ENCODE measurements at regions not wholly inside any gene's neighbourhood (a gene's known extent, or its start where the extent isn't known, plus 50 kb on each side); places are given as distances from the start of the nearest gene placed in this dataset.

DNA sequence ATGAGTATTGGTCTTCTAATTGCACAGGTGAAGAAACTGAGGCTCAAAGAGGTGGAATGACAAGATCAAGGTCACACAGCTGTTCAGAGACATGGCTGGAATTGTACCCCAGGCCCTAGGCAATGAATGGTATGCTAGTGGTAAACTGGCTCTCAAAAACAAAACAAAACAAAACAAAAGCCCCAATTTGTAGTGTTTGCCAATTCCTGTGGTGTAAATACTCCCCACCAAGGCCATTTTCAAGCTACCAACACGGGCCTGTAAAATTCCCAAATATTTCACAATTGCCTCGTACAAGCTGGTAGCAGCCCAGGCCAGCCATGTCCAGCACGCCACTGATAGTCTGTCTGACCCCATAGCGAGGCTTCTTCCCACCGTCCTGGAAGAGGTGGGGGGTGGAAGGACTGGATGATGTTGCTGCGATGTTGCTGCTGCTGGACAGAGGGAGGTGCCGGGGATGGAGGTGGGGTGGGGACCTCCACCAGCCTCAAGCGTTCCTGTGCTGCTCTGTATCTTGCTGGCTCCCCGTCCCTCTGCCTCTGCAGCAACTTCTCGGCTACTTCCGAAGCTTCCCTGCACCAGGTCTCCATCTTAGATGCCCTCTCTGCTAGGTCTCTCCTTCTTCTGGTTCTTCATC is 62.2 kb upstream of the RUNX3 start:
- H3K27me3 ChIP-seq (ENCODE audit: control insufficient read depth in 5 of 5, insufficient read depth in 4 of 5, low read length in 5 of 5): peaks cover 2 to 22% (median 13%) of the 10 kb centered on the region in 5 donors
- H3K4me1 ChIP-seq (ENCODE audit: control insufficient read depth in 5 of 5, insufficient read depth in 5 of 5, low read length in 5 of 5): peaks cover 0 to 20% (median 2%) of the 10 kb centered on the region in 5 donors
- H3K4me3 ChIP-seq (ENCODE audit: low read depth in 1 of 5, low read length in 5 of 5): no peak overlapping the region
- H3K27ac ChIP-seq (ENCODE audit: low read depth, low read length): no peak overlapping the region
- no peaks in the 10 kb centered on the region for H3K36me3 ChIP-seq (ENCODE audit: control insufficient read depth in 5 of 5, insufficient read depth in 5 of 5, low read length in 5 of 5)
- H3K9ac ChIP-seq (ENCODE audit: low read length in 5 of 5): no peak overlapping the region
- peaks cover 0 to 5% (median 5%) of the 10 kb centered on the region in 5 donors for H3K9me3 ChIP-seq (ENCODE audit: control insufficient read depth in 5 of 5, low read length in 5 of 5)

DNA sequence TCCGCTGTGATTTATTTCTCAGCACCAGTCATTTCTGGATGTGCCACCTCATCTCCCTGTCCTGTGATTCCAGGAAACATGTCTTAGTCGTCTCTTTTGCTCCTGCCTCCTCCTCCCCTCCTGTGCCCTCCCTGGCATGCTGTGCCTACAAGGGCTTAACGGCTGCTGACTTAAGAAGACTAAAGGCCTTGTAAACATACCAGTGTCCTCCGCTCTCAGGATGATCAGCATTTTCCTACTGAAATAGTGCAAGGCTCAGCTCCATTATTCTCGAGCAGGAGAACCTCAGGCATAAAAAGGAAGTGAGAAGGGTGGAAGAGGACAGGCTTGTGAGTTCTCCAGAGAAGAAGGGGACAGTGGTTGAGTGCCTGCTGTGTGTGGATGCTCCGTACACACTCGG is 61.6 kb upstream of the RUNX3 start:
- peaks cover 2 to 22% (median 13%) of the 10 kb centered on the region in 5 donors for H3K27me3 ChIP-seq (ENCODE audit: control insufficient read depth in 5 of 5, insufficient read depth in 4 of 5, low read length in 5 of 5)
- H3K36me3 ChIP-seq (ENCODE audit: control insufficient read depth in 5 of 5, insufficient read depth in 5 of 5, low read length in 5 of 5): no peaks in the 10 kb centered on the region
- peaks cover 0 to 5% (median 5%) of the 10 kb centered on the region in 5 donors for H3K9me3 ChIP-seq (ENCODE audit: control insufficient read depth in 5 of 5, low read length in 5 of 5)
- H3K9ac ChIP-seq (ENCODE audit: low read length in 5 of 5): no peak overlapping the region
- no peak overlapping the region for H3K27ac ChIP-seq (ENCODE audit: low read depth, low read length)
- peaks cover 0 to 25% (median 4%) of the 10 kb centered on the region in 5 donors for H3K4me1 ChIP-seq (ENCODE audit: control insufficient read depth in 5 of 5, insufficient read depth in 5 of 5, low read length in 5 of 5)
- no peak overlapping the region for H3K4me3 ChIP-seq (ENCODE audit: low read depth in 1 of 5, low read length in 5 of 5)

DNA sequence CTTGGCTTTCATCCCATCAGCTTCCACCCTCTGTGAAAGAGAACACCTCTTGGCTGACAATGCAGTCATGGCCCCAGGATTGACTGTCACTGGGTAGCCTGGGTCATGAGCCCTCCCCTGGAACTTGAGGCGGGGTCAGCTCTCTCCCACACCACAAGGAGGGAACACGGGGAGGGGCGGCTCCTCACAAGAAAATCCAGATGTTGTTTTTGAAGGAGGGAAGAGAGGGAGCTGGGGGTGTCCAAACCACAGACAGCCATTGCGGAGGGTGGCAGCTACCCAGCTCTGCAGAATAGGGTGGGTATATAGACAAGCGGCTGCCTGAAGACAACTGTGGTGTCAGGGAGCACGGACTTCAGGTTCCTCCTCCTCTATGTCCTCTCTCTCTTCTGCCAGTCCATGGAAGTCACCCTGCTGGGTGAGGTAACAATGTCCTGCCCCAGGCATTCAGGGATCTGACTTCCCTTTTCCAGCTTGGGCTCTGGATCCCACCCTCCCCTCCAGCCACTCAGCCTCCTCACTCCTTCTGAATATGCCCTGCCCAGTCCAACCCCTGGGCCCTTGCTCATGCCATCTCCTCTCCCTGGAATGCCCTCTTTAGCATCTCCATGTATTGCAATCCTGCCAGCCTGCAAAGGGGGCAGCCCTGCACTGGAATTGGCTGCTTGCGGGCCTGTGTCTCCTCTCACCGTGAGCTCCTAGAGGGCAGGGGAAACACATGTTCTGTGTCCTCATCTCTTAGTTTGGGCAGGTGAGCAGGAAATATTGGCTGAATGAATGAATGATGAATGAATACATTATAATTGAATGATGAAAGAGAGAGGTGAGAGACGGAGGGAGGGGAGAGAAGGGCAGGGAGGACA is 60.9 kb upstream of the RUNX3 start:
- Histone ChIP-seq H3K27me3 (ENCODE audit: control insufficient read depth in 5 of 5, insufficient read depth in 4 of 5, low read length in 5 of 5) (peaks cover 2 to 22% (median 13%) of the 10 kb centered on the region in 5 donors), H3K9ac (ENCODE audit: low read length in 5 of 5) (no peak overlapping the region), H3K4me1 (ENCODE audit: control insufficient read depth in 5 of 5, insufficient read depth in 5 of 5, low read length in 5 of 5) (peaks cover 0 to 32% (median 4%) of the 10 kb centered on the region in 5 donors), H3K9me3 (ENCODE audit: control insufficient read depth in 5 of 5, low read length in 5 of 5) (peaks cover 0 to 5% (median 5%) of the 10 kb centered on the region in 5 donors), H3K4me3 (ENCODE audit: low read depth in 1 of 5, low read length in 5 of 5) (no peak overlapping the region), H3K27ac (ENCODE audit: low read depth, low read length) (no peak overlapping the region), H3K36me3 (ENCODE audit: control insufficient read depth in 5 of 5, insufficient read depth in 5 of 5, low read length in 5 of 5) (no peaks in the 10 kb centered on the region)

DNA sequence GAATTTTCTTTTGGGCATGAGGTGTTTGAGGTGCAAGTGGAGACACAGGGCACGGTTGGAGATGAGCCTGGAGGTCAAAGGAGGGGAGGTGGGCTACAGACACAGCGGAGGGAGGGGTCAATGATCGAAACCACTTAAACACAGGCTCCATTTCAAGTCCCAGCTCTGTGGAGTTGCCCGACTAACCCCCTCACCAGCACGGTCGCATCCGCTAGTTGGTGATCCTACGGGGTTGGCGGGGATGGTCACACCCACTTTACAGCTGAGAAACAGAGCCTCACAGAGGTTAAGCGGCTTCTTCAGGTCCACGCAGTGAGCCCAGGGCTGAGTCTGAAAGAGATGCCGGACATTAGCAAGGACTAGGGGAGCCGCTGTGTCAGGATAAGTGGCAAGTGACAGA is 60.1 kb upstream of the RUNX3 start:
- H3K9me3 ChIP-seq (ENCODE audit: control insufficient read depth in 5 of 5, low read length in 5 of 5): peaks cover 0 to 5% (median 5%) of the 10 kb centered on the region in 5 donors
- H3K27me3 ChIP-seq (ENCODE audit: control insufficient read depth in 5 of 5, insufficient read depth in 4 of 5, low read length in 5 of 5): peaks cover under 1 to 22% (median 14%) of the 10 kb centered on the region in 5 donors
- H3K4me1 ChIP-seq (ENCODE audit: control insufficient read depth in 5 of 5, insufficient read depth in 5 of 5, low read length in 5 of 5): peaks cover 0 to 39% (median 4%) of the 10 kb centered on the region in 5 donors
- H3K4me3 ChIP-seq (ENCODE audit: low read depth in 1 of 5, low read length in 5 of 5): no peak overlapping the region
- H3K36me3 ChIP-seq (ENCODE audit: control insufficient read depth in 5 of 5, insufficient read depth in 5 of 5, low read length in 5 of 5): no peaks in the 10 kb centered on the region
- no peak overlapping the region for H3K9ac ChIP-seq (ENCODE audit: low read length in 5 of 5)
- no peak overlapping the region for H3K27ac ChIP-seq (ENCODE audit: low read depth, low read length)

- Histone ChIP-seq H3K27ac (ENCODE audit: low read depth, low read length) (no peak overlapping the region), H3K36me3 (ENCODE audit: control insufficient read depth in 5 of 5, insufficient read depth in 5 of 5, low read length in 5 of 5) (no peaks in the 10 kb centered on the region), H3K9ac (ENCODE audit: low read length in 5 of 5) (no peak overlapping the region), H3K27me3 (ENCODE audit: control insufficient read depth in 5 of 5, insufficient read depth in 4 of 5, low read length in 5 of 5) (peaks cover 0 to 22% (median 11%) of the 10 kb centered on the region in 5 donors), H3K9me3 (ENCODE audit: control insufficient read depth in 5 of 5, low read length in 5 of 5) (peaks cover 0 to 5% (median 5%) of the 10 kb centered on the region in 5 donors), H3K4me1 (ENCODE audit: control insufficient read depth in 5 of 5, insufficient read depth in 5 of 5, low read length in 5 of 5) (peaks cover 0 to 45% (median 6%) of the 10 kb centered on the region in 5 donors), H3K4me3 (ENCODE audit: low read depth in 1 of 5, low read length in 5 of 5) (no peak overlapping the region)
Measured at GRCh38 chr1:24989082-24989481, 59.0 kb upstream of the RUNX3 start.

DNA sequence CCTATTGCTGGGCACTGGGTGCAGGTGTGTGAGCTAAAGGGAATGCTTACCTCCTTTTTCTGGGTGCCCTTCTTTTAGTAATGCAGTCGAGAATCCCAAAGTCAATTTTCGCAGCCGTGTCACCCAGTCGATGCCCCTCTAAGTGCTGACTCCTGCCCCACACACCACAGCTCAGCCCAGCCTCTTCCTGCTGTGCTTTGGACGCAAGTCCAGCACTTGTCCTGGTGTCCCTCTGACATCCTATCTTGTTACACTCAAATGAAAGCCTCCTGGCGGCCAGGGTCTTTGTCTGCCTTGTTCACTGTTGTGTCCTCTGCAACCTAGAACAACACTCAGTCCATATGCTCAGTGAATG is 58.5 kb upstream of the RUNX3 start:
- H3K27ac ChIP-seq (ENCODE audit: low read depth, low read length): no peak overlapping the region

DNA sequence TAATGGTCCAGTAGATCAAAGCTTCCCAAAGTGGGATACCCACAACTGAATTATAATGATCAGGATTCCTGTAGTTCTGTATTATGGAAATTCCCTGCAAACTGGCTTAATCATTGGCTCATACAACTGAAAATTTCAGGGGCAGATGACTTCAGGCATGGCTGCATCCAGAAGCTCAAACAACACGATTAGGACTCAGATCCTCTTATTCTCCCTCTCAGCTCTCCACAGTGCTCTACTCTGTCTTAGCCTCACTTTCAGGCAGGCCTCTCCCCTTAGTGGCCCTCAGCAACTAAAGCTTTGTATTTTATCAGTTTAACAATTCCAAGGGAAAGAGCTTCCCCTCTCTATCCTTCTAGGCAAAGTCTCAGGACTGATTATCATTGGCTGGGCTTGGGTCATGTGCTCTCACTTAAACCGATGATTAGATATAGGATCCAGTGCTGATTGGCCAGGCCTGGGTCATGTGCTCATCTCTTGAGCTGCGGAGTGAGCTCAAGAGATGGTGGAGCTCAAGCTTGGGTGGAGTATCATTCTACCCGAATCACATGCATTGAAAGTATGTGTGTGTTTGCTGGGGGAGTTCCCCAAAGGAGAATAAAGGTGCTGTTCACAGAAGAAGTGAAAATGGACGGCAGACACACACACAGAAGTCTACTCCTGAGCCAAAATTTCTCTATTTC is 57.9 kb upstream of the RUNX3 start:
- no peak overlapping the region for H3K27ac ChIP-seq (ENCODE audit: low read depth, low read length)
- H3K36me3 ChIP-seq (ENCODE audit: control insufficient read depth in 5 of 5, insufficient read depth in 5 of 5, low read length in 5 of 5): no peaks in the 10 kb centered on the region
- no peak overlapping the region for H3K4me3 ChIP-seq (ENCODE audit: low read depth in 1 of 5, low read length in 5 of 5)
- no peak overlapping the region for H3K9ac ChIP-seq (ENCODE audit: low read length in 5 of 5)
- peaks cover 0 to 5% (median 5%) of the 10 kb centered on the region in 5 donors for H3K9me3 ChIP-seq (ENCODE audit: control insufficient read depth in 5 of 5, low read length in 5 of 5)
- peaks cover 0 to 45% (median 6%) of the 10 kb centered on the region in 5 donors for H3K4me1 ChIP-seq (ENCODE audit: control insufficient read depth in 5 of 5, insufficient read depth in 5 of 5, low read length in 5 of 5)
- H3K27me3 ChIP-seq (ENCODE audit: control insufficient read depth in 5 of 5, insufficient read depth in 4 of 5, low read length in 5 of 5): peaks cover 0 to 23% (median 8%) of the 10 kb centered on the region in 5 donors

More for the DNA sequence above, 58.5 kb upstream of the RUNX3 start:
- Histone ChIP-seq H3K9ac (ENCODE audit: low read length in 5 of 5) (no peak overlapping the region), H3K9me3 (ENCODE audit: control insufficient read depth in 5 of 5, low read length in 5 of 5) (peaks cover 0 to 5% (median 5%) of the 10 kb centered on the region in 5 donors), H3K4me1 (ENCODE audit: control insufficient read depth in 5 of 5, insufficient read depth in 5 of 5, low read length in 5 of 5) (peaks cover 0 to 45% (median 6%) of the 10 kb centered on the region in 5 donors), H3K4me3 (ENCODE audit: low read depth in 1 of 5, low read length in 5 of 5) (no peak overlapping the region), H3K27me3 (ENCODE audit: control insufficient read depth in 5 of 5, insufficient read depth in 4 of 5, low read length in 5 of 5) (peaks cover 0 to 25% (median 8%) of the 10 kb centered on the region in 5 donors), H3K36me3 (ENCODE audit: control insufficient read depth in 5 of 5, insufficient read depth in 5 of 5, low read length in 5 of 5) (no peaks in the 10 kb centered on the region)

DNA sequence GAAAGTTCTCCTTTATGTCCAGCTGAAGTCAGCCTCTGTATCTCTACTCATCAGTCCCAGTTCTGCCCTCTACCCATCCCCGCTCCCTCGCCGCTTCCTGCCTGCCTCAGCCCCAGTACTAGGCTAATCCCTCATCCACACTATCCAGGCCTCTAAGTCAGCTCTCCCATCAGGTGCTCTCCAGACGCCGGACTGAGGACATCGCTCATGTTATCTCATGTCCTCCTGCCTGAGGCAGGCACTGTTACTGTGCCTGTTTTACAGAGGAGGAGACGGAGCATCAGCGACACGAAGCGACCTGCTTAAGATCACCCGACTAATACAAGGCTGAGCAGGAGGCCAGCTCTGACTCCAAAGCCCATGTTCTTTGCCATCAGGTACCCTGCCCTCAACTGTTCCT is 57.3 kb upstream of the RUNX3 start:
- Histone ChIP-seq H3K27me3 (ENCODE audit: control insufficient read depth in 5 of 5, insufficient read depth in 4 of 5, low read length in 5 of 5) (peaks cover 0 to 21% (median 8%) of the 10 kb centered on the region in 5 donors), H3K9ac (ENCODE audit: low read length in 5 of 5) (no peak overlapping the region), H3K4me1 (ENCODE audit: control insufficient read depth in 5 of 5, insufficient read depth in 5 of 5, low read length in 5 of 5) (peaks cover 0 to 45% (median 6%) of the 10 kb centered on the region in 5 donors), H3K27ac (ENCODE audit: low read depth, low read length) (no peak overlapping the region), H3K4me3 (ENCODE audit: low read depth in 1 of 5, low read length in 5 of 5) (no peak overlapping the region), H3K9me3 (ENCODE audit: control insufficient read depth in 5 of 5, low read length in 5 of 5) (peaks cover 0 to 5% (median 3%) of the 10 kb centered on the region in 5 donors), H3K36me3 (ENCODE audit: control insufficient read depth in 5 of 5, insufficient read depth in 5 of 5, low read length in 5 of 5) (no peaks in the 10 kb centered on the region)

DNA sequence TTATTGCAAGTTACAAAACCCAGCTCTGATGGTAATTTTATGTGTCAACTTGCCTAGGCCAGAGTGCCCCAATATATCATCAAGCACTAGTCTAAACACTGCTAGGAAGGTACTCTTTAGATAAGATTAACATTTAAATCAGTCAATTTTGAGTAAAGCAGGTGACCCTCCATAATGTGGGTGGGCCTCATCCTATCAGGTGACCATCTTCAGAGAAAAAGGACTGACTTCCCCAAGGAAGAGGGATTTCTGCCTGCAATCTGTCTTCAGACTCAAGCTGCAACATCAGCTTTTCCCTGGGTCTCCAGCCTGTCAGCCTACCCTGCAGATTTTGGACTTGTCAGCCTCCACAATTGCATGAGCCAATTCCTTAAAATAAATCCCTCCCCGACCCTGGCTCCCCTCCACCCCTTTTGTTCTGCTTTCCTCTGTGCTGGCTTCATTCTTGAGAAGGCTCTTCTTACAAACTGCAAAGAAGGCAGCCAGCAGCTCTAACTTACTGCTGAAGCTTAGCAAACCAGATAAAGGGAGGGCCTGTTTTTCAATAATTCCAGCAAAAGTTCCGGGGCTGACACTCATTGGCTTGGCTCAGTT is 56.4 kb upstream of the RUNX3 start:
- H3K36me3 ChIP-seq (ENCODE audit: control insufficient read depth in 5 of 5, insufficient read depth in 5 of 5, low read length in 5 of 5): no peaks in the 10 kb centered on the region
- peaks cover 0 to 44% (median 6%) of the 10 kb centered on the region in 5 donors for H3K4me1 ChIP-seq (ENCODE audit: control insufficient read depth in 5 of 5, insufficient read depth in 5 of 5, low read length in 5 of 5)
- no peak overlapping the region for H3K4me3 ChIP-seq (ENCODE audit: low read depth in 1 of 5, low read length in 5 of 5)
- no peak overlapping the region for H3K27ac ChIP-seq (ENCODE audit: low read depth, low read length)
- H3K27me3 ChIP-seq (ENCODE audit: control insufficient read depth in 5 of 5, insufficient read depth in 4 of 5, low read length in 5 of 5): peaks cover 0 to 21% (median 6%) of the 10 kb centered on the region in 5 donors
- no peak overlapping the region for H3K9ac ChIP-seq (ENCODE audit: low read length in 5 of 5)
- H3K9me3 ChIP-seq (ENCODE audit: control insufficient read depth in 5 of 5, low read length in 5 of 5): peaks cover 0 to 3% (median 0%) of the 10 kb centered on the region in 5 donors

All from subcutaneous abdominal adipose tissue (tissue), 5 donors.